Suppressor macrophage (primary cell): ENCODE measurements at regions not wholly inside any gene's neighbourhood (a gene's known extent, or its start where the extent isn't known, plus 50 kb on each side); places are given as distances from the start of the nearest gene placed in this dataset.
A peak's percentile ranks its signal among the peaks of the same experiment; 100 is the strongest.

ENCODE experiments used
- DNase-seq, 4 experiments: peaks; one replicate each; pipeline ENCODE4 v3.0.0-alpha.2; 2020 to 2022

- DNase-seq: no peak
Observed at GRCh38 chr20:24797745-24798655, 151.1 kb upstream of the CST7 start.

GRCh38 chr20:24798930-24799705 is 150.0 kb upstream of the CST7 start:
- no peak for DNase-seq

GRCh38 chr20:24799971-24800580 is 149.0 kb upstream of the CST7 start:
- DNase-seq: no peak

DNA sequence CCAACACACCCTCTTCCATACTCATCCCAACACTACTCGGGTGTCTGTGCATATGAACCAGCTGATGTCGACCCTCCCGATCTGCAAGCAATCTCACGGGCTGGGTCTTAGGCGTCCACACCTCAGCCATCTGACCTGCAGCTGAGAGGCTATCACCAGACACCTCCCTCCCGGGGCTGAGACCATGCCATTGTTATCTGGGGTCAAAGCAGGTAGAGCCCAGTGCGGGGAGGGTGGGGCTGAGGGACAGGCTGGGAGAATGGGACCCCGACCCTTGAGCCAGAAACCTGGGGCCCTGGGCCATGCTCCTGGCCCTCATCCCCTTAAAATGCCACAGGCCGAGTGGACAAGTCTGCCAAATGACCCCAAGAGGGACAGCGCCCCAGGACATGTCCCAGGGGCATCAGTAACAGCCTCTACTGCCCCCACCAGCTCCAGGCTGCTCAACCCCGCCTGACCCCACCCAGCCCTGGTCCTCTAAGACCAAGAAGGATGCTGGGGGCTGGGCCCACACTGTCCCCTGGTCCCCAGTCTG is 146.7 kb upstream of the CST7 start:
- no peak for DNase-seq

- no peak for DNase-seq
Observed at GRCh38 chr20:24804481-24805206, 144.4 kb upstream of the CST7 start.

GRCh38 chr20:24805456-24806238 is 143.4 kb upstream of the CST7 start:
- no peak for DNase-seq

- no peak for DNase-seq
Observed at GRCh38 chr20:24806705-24807676, 142.1 kb upstream of the CST7 start.

GRCh38 chr20:24808616-24809015 is 140.5 kb upstream of the CST7 start:
- DNase-seq: peak in 1 of 4 experiments; percentile 15

GRCh38 chr20:24809606-24810005 is 139.5 kb upstream of the CST7 start:
- no peak for DNase-seq

- no peak for DNase-seq
Observed at GRCh38 chr20:24810676-24811407, 138.2 kb upstream of the CST7 start.

DNA sequence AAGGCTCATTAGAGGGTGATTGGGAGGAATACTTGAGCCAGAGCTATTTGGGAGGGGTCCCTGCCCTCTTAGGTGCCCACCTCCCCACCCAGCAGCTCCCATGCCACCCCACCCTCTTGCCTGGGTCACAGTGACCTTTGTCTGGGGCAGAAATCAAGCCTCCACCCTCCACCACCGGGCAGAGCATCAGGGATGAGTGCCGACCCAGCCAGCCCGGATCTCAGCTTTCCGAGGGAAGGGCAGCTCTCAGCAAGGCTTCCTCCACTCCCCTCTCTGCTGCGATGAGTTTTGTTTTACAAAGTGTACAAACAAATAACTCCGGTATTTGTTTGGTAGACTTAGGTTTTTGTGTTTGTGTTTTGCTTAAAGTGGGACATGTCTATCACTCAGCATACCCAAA is 136.7 kb upstream of the CST7 start:
- no peak for DNase-seq

DNA sequence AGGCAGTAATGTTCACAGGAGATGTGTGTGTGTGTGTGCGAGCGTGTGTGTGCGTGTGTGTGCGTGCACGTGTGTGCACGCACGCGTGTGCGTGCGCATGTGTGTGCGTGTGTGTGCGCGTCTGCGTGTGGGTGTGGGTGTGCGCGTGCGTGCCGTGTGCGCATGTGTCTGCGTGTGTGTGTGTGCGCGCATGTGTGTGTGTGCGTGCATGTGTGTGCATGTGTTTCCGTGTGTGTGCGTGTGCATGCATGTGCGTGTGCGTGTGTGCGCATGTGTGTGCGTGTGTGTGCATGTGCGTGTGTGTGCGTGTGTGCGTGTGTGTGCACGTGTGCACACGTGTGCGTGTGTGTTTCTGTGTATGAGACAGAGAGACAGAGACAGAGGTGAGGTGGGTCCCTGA is 136.0 kb upstream of the CST7 start:
- no peak for DNase-seq

DNA sequence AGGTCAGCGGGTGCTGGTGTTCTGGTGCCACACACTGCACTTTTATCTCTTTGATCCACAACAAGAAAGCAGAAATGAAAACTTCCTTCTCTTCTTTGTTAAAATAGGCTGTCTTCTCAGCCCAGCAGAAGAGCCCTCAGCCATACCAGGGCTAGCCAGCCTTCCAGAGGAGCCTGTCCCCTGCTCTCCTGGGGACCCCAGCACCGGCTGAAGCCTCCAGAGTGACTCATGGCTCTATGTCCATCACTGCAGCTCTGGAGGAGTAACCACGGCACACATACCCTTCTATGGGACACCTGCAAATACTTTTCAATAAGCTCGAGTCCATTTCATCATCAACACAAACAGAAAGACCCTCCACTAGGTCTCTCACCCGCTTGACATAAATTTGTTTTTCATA is 135.6 kb upstream of the CST7 start:
- no peak for DNase-seq

DNA sequence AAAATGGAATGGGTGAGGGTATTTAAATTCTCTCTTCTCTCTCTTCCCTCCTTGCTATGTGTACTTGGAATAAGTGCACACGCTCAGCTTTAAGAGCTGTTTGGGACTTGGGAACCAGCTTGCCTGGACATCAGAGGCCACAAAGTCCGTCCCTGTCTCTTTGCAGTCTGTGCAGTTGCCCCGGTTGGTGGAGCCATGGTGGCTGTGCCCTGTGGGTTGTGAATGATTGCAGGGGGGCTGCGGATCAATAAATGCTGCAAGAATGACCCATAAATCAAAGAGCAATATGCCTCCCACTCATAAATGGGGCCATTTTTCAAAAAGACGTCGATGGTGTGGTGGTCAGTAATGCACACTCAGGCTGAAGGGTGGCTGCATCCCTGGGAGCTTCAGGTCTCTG is 135.1 kb upstream of the CST7 start:
- no peak for DNase-seq

GRCh38 chr20:24814556-24815195 is 134.4 kb upstream of the CST7 start:
- DNase-seq: no peak

GRCh38 chr20:24815196-24815815 is 133.8 kb upstream of the CST7 start:
- DNase-seq: no peak

GRCh38 chr20:24815931-24816330 is 133.1 kb upstream of the CST7 start:
- no peak for DNase-seq

DNA sequence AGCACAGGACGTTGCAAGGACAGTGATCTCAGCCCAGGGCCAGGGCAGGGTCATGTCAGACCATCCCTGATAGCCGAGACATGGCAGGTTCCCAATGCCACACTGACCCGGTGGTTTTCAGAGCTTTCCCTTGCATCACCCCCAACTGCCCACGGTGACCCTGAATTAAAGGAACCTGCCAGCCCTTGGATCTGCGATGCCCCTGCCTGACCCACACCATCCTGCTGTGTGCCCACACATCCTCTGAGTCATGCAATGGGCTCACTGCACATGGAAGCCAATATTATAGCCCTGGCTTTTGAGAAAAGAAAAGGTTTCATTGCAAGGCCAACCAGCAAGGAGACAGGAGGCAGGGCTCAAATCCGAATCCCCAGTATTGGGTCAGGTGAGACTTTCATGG is 132.6 kb upstream of the CST7 start:
- peak; percentile 86 to 94 (median 88) for DNase-seq

DNA sequence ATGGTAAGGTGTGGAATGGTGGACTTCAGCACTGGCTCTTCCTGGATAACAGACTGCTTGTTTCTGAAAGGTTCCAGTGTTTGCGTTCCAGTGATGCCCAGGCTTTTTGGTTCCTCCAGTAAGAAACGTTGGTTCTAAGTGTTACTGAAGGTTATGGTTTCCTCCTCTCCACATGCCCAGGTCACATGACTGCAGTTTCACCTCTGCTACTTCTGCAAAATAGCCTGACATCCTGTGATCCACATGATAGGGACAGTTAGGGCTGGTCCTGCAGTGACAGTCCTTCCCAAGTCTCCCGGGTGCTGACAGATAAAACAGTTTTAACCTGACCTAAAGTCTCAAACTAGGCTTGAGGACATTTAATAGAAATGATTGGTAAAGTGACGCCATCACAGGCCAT is 132.2 kb upstream of the CST7 start:
- DNase-seq: peak; percentile 63 to 85 (median 74)
